ENCODE measurements at regions not wholly inside any gene's neighbourhood (a gene's known extent, or its start where the extent isn't known, plus 50 kb on each side); places are given as distances from the start of the nearest gene placed in this dataset.

DNA sequence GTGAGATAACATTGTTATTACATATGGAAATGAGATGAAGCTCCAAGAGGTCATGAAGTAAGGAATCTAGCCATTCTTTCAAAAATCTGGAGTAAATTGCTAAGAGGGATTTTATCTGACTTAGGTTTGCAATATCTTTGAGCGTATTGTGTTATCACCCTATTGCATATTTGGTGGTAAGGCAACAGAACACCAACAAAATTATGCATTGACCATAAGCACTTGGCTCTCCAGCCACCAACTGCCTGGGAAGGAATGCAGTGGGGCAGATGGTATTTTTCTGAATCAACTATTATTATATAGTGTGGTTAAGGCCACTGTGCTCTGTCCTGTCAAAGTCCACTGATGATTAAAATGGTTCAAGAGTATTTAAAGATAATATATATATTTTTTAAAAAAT is 287.9 kb upstream of the SEMA6D start:
- no peak overlapping the region for H3K27ac ChIP-seq (ENCODE audit: low read depth, low read length)
- H2AK5ac ChIP-seq (ENCODE audit: low read depth, low read length), result no peak overlapping the region
- no peak overlapping the region for H3K4me2 ChIP-seq (ENCODE audit: insufficient read depth in 1 of 2, low read depth in 2 of 2, low read length in 2 of 2)
- no peak overlapping the region for H4K8ac ChIP-seq (ENCODE audit: extremely low read depth, insufficient read depth, low read length)
- 96% methylated on average over 1 of the region's 1 CpG; no CpG with 5 or more reads in 1 of the 2 experiments for WGBS, 2 experiments (ENCODE audit: extremely low coverage in 1 of 2, insufficient coverage in 1 of 2, insufficient read length in 1 of 2, insufficient replicate concordance in 2 of 2, low coverage in 1 of 2, low lambda C conversion rate in 2 of 2, missing lambda C conversion rate in 1 of 2)
- H2BK12ac ChIP-seq (ENCODE audit: low read depth, low read length), result no peak overlapping the region
- CTCF ChIA-PET (ENCODE audit: partially characterized antibody), result no interaction called here
- H2BK5ac ChIP-seq (ENCODE audit: low read depth, low read length), result no peak overlapping the region
- no peak overlapping the region for H4K5ac ChIP-seq (ENCODE audit: insufficient read length, low read depth, low read length)
- POLR2A ChIA-PET (ENCODE audit: partially characterized antibody), result no interaction called here
- H3K4ac ChIP-seq (replicated peaks; ENCODE audit: insufficient read length, low read depth, low read length), result no peak overlapping the region
- DNase-seq (ENCODE audit: low read depth in 1 of 2, low spot score in 2 of 2) (no peak), FAIRE-seq (no peak)
- H3K79me2 ChIP-seq (ENCODE audit: control insufficient read depth in 1 of 2, insufficient read depth in 2 of 2, low read length in 2 of 2), result no peaks in the 10 kb centered on the region
- no peak overlapping the region for H3K18ac ChIP-seq (ENCODE audit: extremely low read depth, low read length)
- no peak overlapping the region for H2AFZ ChIP-seq (ENCODE audit: low read length)
- H2BK120ac ChIP-seq (replicated peaks; ENCODE audit: low read depth, low read length), result no peak overlapping the region
- no peak overlapping the region for H2BK20ac ChIP-seq (ENCODE audit: low read length)
- H3K23ac ChIP-seq (ENCODE audit: insufficient read length), result no peak overlapping the region
- TF ChIP-seq TEAD4 (IDR thresholded peaks at IDR 0.05; ENCODE audit: low read depth, low read length), result no peak
- no peak for TF ChIP-seq KDM4A (IDR thresholded peaks at IDR 0.05; ENCODE audit: low read depth, low read length, severe bottlenecking)
- no peak for TF ChIP-seq SAP30 (IDR thresholded peaks at IDR 0.05; ENCODE audit: insufficient read depth, insufficient replicate concordance, low read length)
- no peak for TF ChIP-seq FOSL1 (IDR thresholded peaks at IDR 0.05; ENCODE audit: insufficient read depth, low read depth, low read length)
- TF ChIP-seq JUND (IDR thresholded peaks at IDR 0.05; ENCODE audit: low read length), result no peak
- TF ChIP-seq EZH2 (IDR thresholded peaks at IDR 0.05; ENCODE audit: low read depth, low read length, severe bottlenecking), result no peak
- TF ChIP-seq, protein P1, sequence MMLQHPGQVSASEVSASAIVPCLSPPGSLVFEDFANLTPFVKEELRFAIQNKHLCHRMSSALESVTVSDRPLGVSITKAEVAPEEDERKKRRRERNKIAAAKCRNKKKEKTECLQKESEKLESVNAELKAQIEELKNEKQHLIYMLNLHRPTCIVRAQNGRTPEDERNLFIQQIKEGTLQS (IDR thresholded peaks at IDR 0.05; ENCODE audit: insufficient read depth, low read depth, low read length), result no peak
- no peak for TF ChIP-seq BRCA1 (IDR thresholded peaks at IDR 0.05; ENCODE audit: low read depth, low read length)
- TF ChIP-seq PHF8 (conservative IDR thresholded peaks at IDR 0.05; ENCODE audit: low read depth, low read length), result no peak
- TF ChIP-seq, protein P2, sequence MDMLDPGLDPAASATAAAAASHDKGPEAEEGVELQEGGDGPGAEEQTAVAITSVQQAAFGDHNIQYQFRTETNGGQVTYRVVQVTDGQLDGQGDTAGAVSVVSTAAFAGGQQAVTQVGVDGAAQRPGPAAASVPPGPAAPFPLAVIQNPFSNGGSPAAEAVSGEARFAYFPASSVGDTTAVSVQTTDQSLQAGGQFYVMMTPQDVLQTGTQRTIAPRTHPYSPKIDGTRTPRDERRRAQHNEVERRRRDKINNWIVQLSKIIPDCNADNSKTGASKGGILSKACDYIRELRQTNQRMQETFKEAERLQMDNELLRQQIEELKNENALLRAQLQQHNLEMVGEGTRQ (IDR thresholded peaks at IDR 0.05; ENCODE audit: low read length), result no peak
- TF ChIP-seq POLR2AphosphoS5 (IDR thresholded peaks at IDR 0.05; ENCODE audit: low read depth, low read length), result no peak
- no peak for TF ChIP-seq CHD2 (IDR thresholded peaks at IDR 0.05; ENCODE audit: low read length)
- H3K9me3 ChIP-seq (ENCODE audit: insufficient read depth in 2 of 2, low read depth in 1 of 2, low read length in 1 of 2), result no peaks in the 10 kb centered on the region
- H3K9ac ChIP-seq (replicated peaks in 1 of 4; ENCODE audit: extremely low read depth in 1 of 4, low read depth in 3 of 4, low read length in 3 of 4), result no peak overlapping the region
- H3K56ac ChIP-seq (replicated peaks; ENCODE audit: insufficient read length, low read depth, low read length), result no peak overlapping the region
- H3K4me3 ChIP-seq (ENCODE audit: extremely low read depth in 1 of 4, insufficient read depth in 2 of 4, low read depth in 3 of 4, low read length in 4 of 4), result no peak overlapping the region
- H3K27me3 ChIP-seq (replicated peaks in 1 of 4; ENCODE audit: control insufficient read depth in 3 of 4, extremely low read depth in 1 of 4, insufficient read depth in 3 of 4, low read length in 3 of 4), result no peaks in the 10 kb centered on the region
- no peak overlapping the region for H4K91ac ChIP-seq (replicated peaks; ENCODE audit: insufficient read length, low read length)
- no peaks in the 10 kb centered on the region for H3K36me3 ChIP-seq (ENCODE audit: control insufficient read depth in 2 of 4, insufficient read depth in 4 of 4, low read length in 3 of 4)
- no peaks in the 10 kb centered on the region for H3K4me1 ChIP-seq (replicated peaks in 1 of 4; ENCODE audit: control insufficient read depth in 3 of 4, insufficient read depth in 4 of 4, low read length in 3 of 4)
- H4K20me1 ChIP-seq (replicated peaks in 1 of 2; ENCODE audit: control insufficient read depth in 1 of 2, insufficient read depth in 2 of 2, low read length in 2 of 2), result no peaks in the 10 kb centered on the region
- no peaks in the 10 kb centered on the region for H3K79me1 ChIP-seq (ENCODE audit: low read depth, low read length)
- H3K23me2 ChIP-seq (ENCODE audit: low read depth, low read length), result no peaks in the 10 kb centered on the region
- no peak overlapping the region for H2BK15ac ChIP-seq (ENCODE audit: low read length)
- H3K14ac ChIP-seq (ENCODE audit: insufficient read length), result no peak overlapping the region

All from H1 (cell line).